ENCODE measurements at regions not wholly inside any gene's neighbourhood (a gene's known extent, or its start where the extent isn't known, plus 50 kb on each side); places are given as distances from the start of the nearest gene placed in this dataset.
A peak's percentile ranks its signal among the peaks of the same experiment; 100 is the strongest.

- DNase-seq (ENCODE audit: low spot score), result peak; percentile 24
Observed at GRCh38 chr6:47360388-47360787, 50.7 kb upstream of the TNFRSF21 start.

- no peak for DNase-seq (ENCODE audit: low spot score)
Observed at GRCh38 chr6:47362857-47363461, 53.3 kb upstream of the TNFRSF21 start.

GRCh38 chr6:47363736-47364135 lies 54.0 kb upstream of the TNFRSF21 start:
- no peak for DNase-seq (ENCODE audit: low spot score)

GRCh38 chr6:47366335-47366890 lies 56.7 kb upstream of the TNFRSF21 start:
- DNase-seq (ENCODE audit: low spot score), result no peak

GRCh38 chr6:47371139-47371869 lies 61.6 kb upstream of the TNFRSF21 start:
- DNase-seq (ENCODE audit: low spot score), result no peak

- DNase-seq (ENCODE audit: low spot score), result no peak
Observed at GRCh38 chr6:47371870-47372255, 62.2 kb upstream of the TNFRSF21 start.

- no peak for DNase-seq (ENCODE audit: low spot score)
Observed at GRCh38 chr6:47372318-47372717, 62.6 kb upstream of the TNFRSF21 start.

- DNase-seq (ENCODE audit: low spot score), result no peak
Observed at GRCh38 chr6:47375426-47375825, 65.7 kb upstream of the TNFRSF21 start.

- DNase-seq (ENCODE audit: low spot score), result no peak
Observed at GRCh38 chr6:47376930-47377329, 67.2 kb upstream of the TNFRSF21 start.

GRCh38 chr6:47377971-47378370 lies 68.3 kb upstream of the TNFRSF21 start:
- DNase-seq (ENCODE audit: low spot score), result no peak

GRCh38 chr6:47379328-47379727 lies 69.6 kb upstream of the TNFRSF21 start:
- no peak for DNase-seq (ENCODE audit: low spot score)

GRCh38 chr6:47380251-47380650 lies 70.5 kb upstream of the TNFRSF21 start:
- no peak for DNase-seq (ENCODE audit: low spot score)

GRCh38 chr6:47381036-47381435 lies 71.3 kb upstream of the TNFRSF21 start:
- DNase-seq (ENCODE audit: low spot score), result no peak

- no peak for DNase-seq (ENCODE audit: low spot score)
Observed at GRCh38 chr6:47383360-47383759, 73.7 kb upstream of the TNFRSF21 start.

GRCh38 chr6:47391675-47392074 lies 82.0 kb upstream of the TNFRSF21 start:
- DNase-seq (ENCODE audit: low spot score), result no peak

- DNase-seq (ENCODE audit: low spot score), result no peak
Observed at GRCh38 chr6:47392251-47392650, 82.5 kb upstream of the TNFRSF21 start.

- DNase-seq (ENCODE audit: low spot score), result no peak
Observed at GRCh38 chr6:47396401-47397069, 81.1 kb upstream of the CD2AP start.

GRCh38 chr6:47400581-47400980 lies 77.0 kb upstream of the CD2AP start:
- DNase-seq (ENCODE audit: low spot score), result no peak

GRCh38 chr6:47402081-47402480 lies 75.5 kb upstream of the CD2AP start:
- DNase-seq (ENCODE audit: low spot score), result no peak

GRCh38 chr6:47403056-47403455 lies 74.5 kb upstream of the CD2AP start:
- no peak for DNase-seq (ENCODE audit: low spot score)

- DNase-seq (ENCODE audit: low spot score), result no peak
Observed at GRCh38 chr6:47403801-47404200, 73.8 kb upstream of the CD2AP start.

GRCh38 chr6:47404435-47404834 lies 73.2 kb upstream of the CD2AP start:
- DNase-seq (ENCODE audit: low spot score), result no peak

- no peak for DNase-seq (ENCODE audit: low spot score)
Observed at GRCh38 chr6:47405273-47405672, 72.3 kb upstream of the CD2AP start.
